Activated CD8-positive, alpha-beta memory T cell treated with anti-CD3 and anti-CD28 coated beads, Interleukin-2, amount 50 U/mL, for 48 hours (primary cell): ENCODE measurements at regions not wholly inside any gene's neighbourhood (a gene's known extent, or its start where the extent isn't known, plus 50 kb on each side); places are given as distances from the start of the nearest gene placed in this dataset.

ENCODE experiments used
- DNase-seq: peaks from one replicate; pipeline ENCODE4 v3.0.0-alpha.2; 2020

- no peak for DNase-seq
These were observed 53.1 kb upstream of the RUNX3 start for GRCh38 chr1:24983006-24983680.

DNA sequence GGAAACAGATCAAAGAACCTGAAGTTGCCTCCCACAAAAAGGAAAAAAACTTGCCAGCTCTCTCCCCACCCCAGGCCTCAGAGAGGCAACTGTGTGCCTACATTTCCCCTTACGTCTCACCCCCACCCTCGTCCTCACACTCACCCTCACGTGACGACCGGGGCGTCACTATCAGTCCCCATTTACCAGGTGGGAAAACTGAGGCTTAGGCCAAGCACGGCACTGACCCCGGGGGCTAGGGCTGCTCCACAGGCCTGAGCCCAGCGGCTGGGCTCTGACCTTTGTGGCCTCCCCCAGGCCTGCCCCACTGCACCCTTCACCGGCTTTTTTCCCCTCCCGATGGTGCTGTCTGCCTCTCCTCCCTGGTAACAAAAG lies 51.5 kb upstream of the RUNX3 start:
- DNase-seq, result no peak

- DNase-seq, result no peak
These were observed 51.0 kb upstream of the RUNX3 start for GRCh38 chr1:24980836-24981630.
